GM12878 (cell line): ENCODE measurements at regions not wholly inside any gene's neighbourhood (a gene's known extent, or its start where the extent isn't known, plus 50 kb on each side); places are given as distances from the start of the nearest gene placed in this dataset.

Experiments
- CHD1 ChIP-seq: IDR thresholded peaks from 2 replicates; pipeline ENCODE4 v1.6.1; 2012; ENCODE audit warnings: low read depth, low read length, improper control_type of control experiment
- FOXM1 ChIP-seq: IDR thresholded peaks from 2 replicates; pipeline ENCODE4 v1.6.1; 2012; ENCODE audit warnings: low read depth, mild to moderate bottlenecking, inconsistent platforms, low read length, moderate library complexity
- HDAC2 ChIP-seq: fragments of 200-600 bp; sonication (generic); IDR thresholded peaks from 2 replicates; pipeline ENCODE4 v1.6.1; 2017
- POLR2AphosphoS5 ChIP-seq: IDR thresholded peaks from 2 replicates; pipeline ENCODE4 v1.6.1; 2011; ENCODE audit warnings: mild to moderate bottlenecking, low read length, inconsistent platforms
- RFX5 ChIP-seq: IDR thresholded peaks from 2 replicates; pipeline ENCODE4 v1.6.1; 2011; ENCODE audit warnings: low read depth, low read length, improper control_type of control experiment
- YY1 ChIP-seq: IDR thresholded peaks from 2 replicates; pipeline ENCODE4 v1.6.1; 2011; ENCODE audit warnings: low read depth, mild to moderate bottlenecking, low read length
- TF ChIP-seq, protein P1 (sequence below), 3 experiments: IDR thresholded peaks in 2 of 3; conservative IDR thresholded peaks in 1 of 3; 2 replicates each; pipeline ENCODE4 v1.5.1; 2011; ENCODE audit warnings: low read depth in 3 of 3, low read length in 3 of 3, mild to moderate bottlenecking in 3 of 3, control low read depth in 2 of 3, moderate library complexity in 2 of 3, inconsistent platforms in 1 of 3, mixed read lengths in 1 of 3; ENCODE audit not compliant: control insufficient read depth in 2 of 3, insufficient read depth in 1 of 3; ENCODE audit errors: extremely low read depth in 1 of 3

DNA sequence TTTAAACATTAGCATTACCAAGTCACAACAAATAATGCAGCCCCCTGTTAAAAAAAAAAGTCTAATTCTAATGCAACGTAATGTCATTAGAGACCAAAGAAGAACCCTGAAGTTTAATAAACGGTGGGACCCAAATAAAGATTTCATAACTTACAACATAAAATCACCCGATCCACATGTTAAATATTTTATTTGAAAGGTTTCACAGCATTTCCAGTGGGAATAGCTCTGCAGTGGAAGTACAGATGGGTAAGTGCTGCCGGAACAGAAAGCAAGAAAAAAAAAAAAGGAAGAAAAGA lies 320.6 kb upstream of the ZMIZ1 start:
- TF ChIP-seq YY1 (no peak), POLR2AphosphoS5 (no peak), CHD1 (no peak), FOXM1 (no peak), RFX5 (no peak), HDAC2 (no peak)
- TF ChIP-seq, protein P1, sequence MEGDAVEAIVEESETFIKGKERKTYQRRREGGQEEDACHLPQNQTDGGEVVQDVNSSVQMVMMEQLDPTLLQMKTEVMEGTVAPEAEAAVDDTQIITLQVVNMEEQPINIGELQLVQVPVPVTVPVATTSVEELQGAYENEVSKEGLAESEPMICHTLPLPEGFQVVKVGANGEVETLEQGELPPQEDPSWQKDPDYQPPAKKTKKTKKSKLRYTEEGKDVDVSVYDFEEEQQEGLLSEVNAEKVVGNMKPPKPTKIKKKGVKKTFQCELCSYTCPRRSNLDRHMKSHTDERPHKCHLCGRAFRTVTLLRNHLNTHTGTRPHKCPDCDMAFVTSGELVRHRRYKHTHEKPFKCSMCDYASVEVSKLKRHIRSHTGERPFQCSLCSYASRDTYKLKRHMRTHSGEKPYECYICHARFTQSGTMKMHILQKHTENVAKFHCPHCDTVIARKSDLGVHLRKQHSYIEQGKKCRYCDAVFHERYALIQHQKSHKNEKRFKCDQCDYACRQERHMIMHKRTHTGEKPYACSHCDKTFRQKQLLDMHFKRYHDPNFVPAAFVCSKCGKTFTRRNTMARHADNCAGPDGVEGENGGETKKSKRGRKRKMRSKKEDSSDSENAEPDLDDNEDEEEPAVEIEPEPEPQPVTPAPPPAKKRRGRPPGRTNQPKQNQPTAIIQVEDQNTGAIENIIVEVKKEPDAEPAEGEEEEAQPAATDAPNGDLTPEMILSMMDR (IDR thresholded peaks at IDR 0.05 in 2 of 3, conservative IDR thresholded peaks at IDR 0.05 in 1 of 3; ENCODE audit: control insufficient read depth in 2 of 3, extremely low read depth in 1 of 3, insufficient read depth in 1 of 3, low read depth in 3 of 3, low read length in 3 of 3), result no peak
